CD1c-positive myeloid dendritic cell (primary cell): ENCODE measurements at regions not wholly inside any gene's neighbourhood (a gene's known extent, or its start where the extent isn't known, plus 50 kb on each side); places are given as distances from the start of the nearest gene placed in this dataset.
"Not testable (repeated sequence)": the region's sequence is repeated elsewhere in the genome, so short reads cannot be mapped to it uniquely, and the experiment has no call there.

ENCODE experiments used
- DNase-seq: peaks from one replicate; pipeline ENCODE4 v3.0.0-alpha.2; 2016; ENCODE audit errors: extremely low spot score

- not testable (repeated sequence) for DNase-seq
Measured at GRCh38 chr22:16090991-16091390, 401.2 kb downstream of the POTEH start.

GRCh38 chr22:16105121-16105520 lies 415.3 kb downstream of the POTEH start:
- DNase-seq: not testable (repeated sequence)

- DNase-seq: not testable (repeated sequence)
Measured at GRCh38 chr22:16131456-16131855, 441.6 kb downstream of the POTEH start.

- no peak for DNase-seq
Measured at GRCh38 chr22:16131918-16132317, 442.1 kb downstream of the POTEH start.

- DNase-seq: not testable (repeated sequence)
Measured at GRCh38 chr22:16132598-16132997, 442.8 kb downstream of the POTEH start.

GRCh38 chr22:16146101-16146500 lies 446.5 kb downstream of the CCT8L2 start:
- not testable (repeated sequence) for DNase-seq

GRCh38 chr22:16146916-16147315 lies 445.7 kb downstream of the CCT8L2 start:
- peak; percentile 1 for DNase-seq

GRCh38 chr22:16177287-16177686 lies 415.3 kb downstream of the CCT8L2 start:
- DNase-seq: not testable (repeated sequence)

GRCh38 chr22:16183864-16184263 lies 408.7 kb downstream of the CCT8L2 start:
- DNase-seq: not testable (repeated sequence)
